Lung (tissue), 11 donors: ENCODE measurements at regions not wholly inside any gene's neighbourhood (a gene's known extent, or its start where the extent isn't known, plus 50 kb on each side); places are given as distances from the start of the nearest gene placed in this dataset.

Experiments used
- ATAC-seq: fragments of 200-7000 bp; cut with Tn5 transposase; one replicate; pipeline ENCODE4 v1.9.1; 2020; ENCODE audit warnings: moderate number of reproducible peaks; ENCODE audit not compliant: insufficient read depth, low FRiP score
- DNase-seq, 3 donors: peaks; one replicate each; pipeline ENCODE4 v3.0.0-alpha.2; 2013 to 2017
- H3K27ac ChIP-seq, 2 donors: one replicate each; pipeline ENCODE4 v1.5.1; 2013; ENCODE audit warnings: mild to moderate bottlenecking in 2 of 2, moderate library complexity in 2 of 2, control low read depth in 1 of 2, inconsistent platforms in 1 of 2, low read depth in 1 of 2, low read length in 1 of 2
- H3K27me3 ChIP-seq, 3 donors: one replicate each; pipeline ENCODE4 v1.5.1; 2013; ENCODE audit warnings: low read length in 2 of 3; ENCODE audit not compliant: control insufficient read depth in 3 of 3, insufficient read depth in 3 of 3
- H3K36me3 ChIP-seq, 4 donors: one replicate each; pipeline ENCODE4 v1.5.1; 2013; ENCODE audit warnings: low read length in 4 of 4, mild to moderate bottlenecking in 1 of 4, moderate library complexity in 1 of 4; ENCODE audit not compliant: control insufficient read depth in 4 of 4, insufficient read depth in 4 of 4
- H3K4me1 ChIP-seq, 5 donors: one replicate each; pipeline ENCODE4 v1.5.1; 2013; ENCODE audit warnings: low read length in 5 of 5, mild to moderate bottlenecking in 2 of 5, moderate library complexity in 1 of 5; ENCODE audit not compliant: control insufficient read depth in 5 of 5, insufficient read depth in 5 of 5
- H3K4me3 ChIP-seq: one replicate; pipeline ENCODE4 v1.5.1; 2013; ENCODE audit warnings: mild to moderate bottlenecking, control low read depth, moderate library complexity
- H3K9ac ChIP-seq, 2 donors: one replicate each; pipeline ENCODE4 v1.5.1; 2013; ENCODE audit warnings: low read length in 2 of 2, control low read depth in 1 of 2; ENCODE audit not compliant: insufficient read depth in 1 of 2
- H3K9me3 ChIP-seq, 4 donors: one replicate each; pipeline ENCODE4 v1.5.1; 2013; ENCODE audit warnings: low read length in 3 of 4, mild to moderate bottlenecking in 1 of 4, moderate library complexity in 1 of 4; ENCODE audit not compliant: control insufficient read depth in 4 of 4, insufficient read depth in 3 of 4
- CTCF ChIP-seq: IDR thresholded peaks from 2 replicates; pipeline ENCODE4 v1.5.1; 2012; ENCODE audit warnings: mild to moderate bottlenecking; ENCODE audit errors: control extremely low read depth, extremely low read depth
- WGBS, 2 donors: extraction: QIAGEN DNeasy Blood & Tissue Kit; methylation state at CpG; one replicate each; pipeline ENCODE4 v1.1.7; 2013; 5-methylcytosine and 5-hydroxymethylcytosine counted together
- donor health status: control.
- donor health status: control.
- donor health status: Bipolar disorder and iron deficiency.
- donor health status: healthy.
- donor health status: DM: yes; HTN: yes; CAD: no.

DNA sequence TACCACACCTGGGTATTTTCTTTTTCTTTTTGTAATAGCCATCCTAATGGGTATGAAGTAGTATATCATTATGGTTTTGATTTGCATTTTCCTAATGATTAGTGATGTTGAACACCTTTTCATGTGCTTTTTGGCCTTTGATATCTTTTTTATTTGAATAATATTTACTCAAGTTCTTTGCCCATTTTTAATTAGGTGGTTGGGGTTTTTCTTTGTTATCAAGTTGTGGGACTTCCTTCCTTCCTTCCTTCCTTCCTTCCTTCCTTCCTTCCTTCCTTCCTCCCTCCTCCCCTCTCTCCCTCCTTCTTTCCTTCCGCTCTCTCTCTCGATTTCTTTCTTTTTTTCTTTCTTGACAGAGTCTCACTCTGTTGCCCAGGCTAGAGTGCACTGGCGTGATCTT is 75.0 kb upstream of the PDGFD start:
- ATAC-seq = no peak
- TF ChIP-seq CTCF = no peak
- H3K9me3 ChIP-seq = no peaks in the 10 kb centered on the region
- DNase-seq = no peak
- H3K4me1 ChIP-seq = no peaks in the 10 kb centered on the region
- WGBS, 2 donors = 80 to 89% methylated on average over 2 to 3 of the region's 3 CpGs
- no peak overlapping the region for H3K4me3 ChIP-seq
- no peak overlapping the region for H3K9ac ChIP-seq
- H3K36me3 ChIP-seq = no peaks in the 10 kb centered on the region
- no peaks in the 10 kb centered on the region for H3K27me3 ChIP-seq
- no peak overlapping the region for H3K27ac ChIP-seq

- TF ChIP-seq CTCF = no peak
- no peaks in the 10 kb centered on the region for H3K27me3 ChIP-seq
- H3K4me1 ChIP-seq = no peaks in the 10 kb centered on the region
- DNase-seq (no peak), ATAC-seq (no peak)
- H3K4me3 ChIP-seq = no peak overlapping the region
- 88 to 92% methylated on average over 2 of the region's 2 CpGs for WGBS, 2 donors
- H3K9me3 ChIP-seq = no peaks in the 10 kb centered on the region
- H3K36me3 ChIP-seq = no peaks in the 10 kb centered on the region
- H3K27ac ChIP-seq = no peak overlapping the region
- no peak overlapping the region for H3K9ac ChIP-seq
Observed at GRCh38 chr11:104225047-104225446, 61.1 kb upstream of the PDGFD start.

- no peak for ATAC-seq
Observed at GRCh38 chr11:104222464-104222863, 58.5 kb upstream of the PDGFD start.

More at GRCh38 chr11:104222464-104222863, 58.5 kb upstream of the PDGFD start:
- no peak overlapping the region for H3K4me3 ChIP-seq
- no peak overlapping the region for H3K9ac ChIP-seq
- no peaks in the 10 kb centered on the region for H3K27me3 ChIP-seq
- H3K27ac ChIP-seq = no peak overlapping the region
- no peaks in the 10 kb centered on the region for H3K36me3 ChIP-seq
- peaks cover 0 to 8% (median 0%) of the 10 kb centered on the region in 4 donors for H3K9me3 ChIP-seq
- H3K4me1 ChIP-seq = no peaks in the 10 kb centered on the region
- 80 to 86% methylated on average over 4 of the region's 4 CpGs for WGBS, 2 donors
- no peak for DNase-seq
- no peak for TF ChIP-seq CTCF
